DND-41 (cell line): ENCODE measurements at regions not wholly inside any gene's neighbourhood (a gene's known extent, or its start where the extent isn't known, plus 50 kb on each side); places are given as distances from the start of the nearest gene placed in this dataset.

Experiments used
- ATAC-seq: fragments of 200-7000 bp; cut with Tn5 transposase; 3 replicates; pipeline ENCODE4 v1.9.1; 2021; ENCODE audit warnings: low read depth; ENCODE audit not compliant: insufficient read depth
- DNase-seq: peaks from one replicate; pipeline ENCODE4 v3.0.0-alpha.2; 2020
- H2AFZ ChIP-seq: 2 replicates; pipeline ENCODE4 v1.6.0; 2012; ENCODE audit warnings: low read depth, low read length
- H3K27ac ChIP-seq: 2 replicates; pipeline ENCODE4 v1.5.1; 2012; ENCODE audit warnings: low read length, inconsistent platforms
- H3K27me3 ChIP-seq: fragments of 200-600 bp; sonication (generic); 2 replicates; pipeline ENCODE4 v1.6.0; 2012; ENCODE audit warnings: low read length, mild to moderate bottlenecking, inconsistent platforms; ENCODE audit not compliant: insufficient read depth, poor library complexity
- H3K36me3 ChIP-seq: 2 replicates; pipeline ENCODE4 v1.5.1; 2012; ENCODE audit warnings: low read length, inconsistent platforms; ENCODE audit not compliant: insufficient read depth
- H3K4me1 ChIP-seq: 2 replicates; pipeline ENCODE4 v1.5.1; 2012; ENCODE audit warnings: mild to moderate bottlenecking, low read length; ENCODE audit not compliant: insufficient read depth
- H3K4me2 ChIP-seq: 2 replicates; pipeline ENCODE4 v1.6.0; 2012; ENCODE audit warnings: mild to moderate bottlenecking, moderate library complexity, low read length, inconsistent platforms; ENCODE audit not compliant: insufficient read depth
- H3K4me3 ChIP-seq, 2 experiments: fragments of 200-600 bp in 1 of 2; shearing (Covaris generic) in 1 of 2; 2 replicates each; pipeline ENCODE4 v1.5.1; 2012 to 2016; ENCODE audit warnings: inconsistent platforms in 2 of 2, low read length in 2 of 2, mild to moderate bottlenecking in 2 of 2, low read depth in 1 of 2, moderate library complexity in 1 of 2
- H3K79me2 ChIP-seq: 2 replicates; pipeline ENCODE4 v1.6.0; 2012; ENCODE audit warnings: low read length, inconsistent platforms; ENCODE audit not compliant: insufficient read depth
- H3K9ac ChIP-seq: 2 replicates; pipeline ENCODE4 v1.6.0; 2012; ENCODE audit warnings: low read depth, mild to moderate bottlenecking, inconsistent platforms, low read length, moderate library complexity
- H3K9me3 ChIP-seq: 2 replicates; pipeline ENCODE4 v1.5.1; 2012; ENCODE audit warnings: low read length, moderate library complexity, mild to moderate bottlenecking, inconsistent platforms; ENCODE audit not compliant: insufficient read depth, severe bottlenecking
- H4K20me1 ChIP-seq: 2 replicates; pipeline ENCODE4 v1.6.0; 2012; ENCODE audit warnings: low read length; ENCODE audit not compliant: insufficient read depth
- CTCF ChIP-seq: IDR thresholded peaks from 2 replicates; pipeline ENCODE4 v1.5.1; 2012; ENCODE audit warnings: borderline replicate concordance, low read length, moderate library complexity, mild to moderate bottlenecking; ENCODE audit not compliant: poor library complexity, severe bottlenecking; ENCODE audit errors: extremely low read depth
- EZH2 ChIP-seq: IDR thresholded peaks from 3 replicates; pipeline ENCODE4 v1.6.1; 2012; ENCODE audit warnings: borderline replicate concordance, low read depth, mild to moderate bottlenecking, moderate library complexity, low read length, inconsistent platforms; ENCODE audit not compliant: severe bottlenecking

GRCh38 chr10:62627983-62628382 lies 176.5 kb upstream of the ADO start:
- Histone ChIP-seq H3K4me1 (no peaks in the 10 kb centered on the region), H3K27ac (no peak overlapping the region), H3K27me3 (no peaks in the 10 kb centered on the region), H3K79me2 (no peaks in the 10 kb centered on the region), H3K9me3 (no peaks in the 10 kb centered on the region), H3K9ac (no peak overlapping the region), H3K4me3 (no peak overlapping the region), H2AFZ (no peak overlapping the region), H3K36me3 (no peaks in the 10 kb centered on the region), H4K20me1 (no peaks in the 10 kb centered on the region), H3K4me2 (no peak overlapping the region)
- no peak for DNase-seq
- ATAC-seq, result no peak
- TF ChIP-seq CTCF (no peak), EZH2 (no peak)

GRCh38 chr10:62631241-62631640 lies 173.3 kb upstream of the ADO start:
- Histone ChIP-seq H3K4me3 (no peak overlapping the region), H3K4me2 (no peak overlapping the region), H3K4me1 (no peaks in the 10 kb centered on the region), H3K9ac (no peak overlapping the region), H3K36me3 (no peaks in the 10 kb centered on the region), H4K20me1 (no peaks in the 10 kb centered on the region), H2AFZ (no peak overlapping the region), H3K27ac (no peak overlapping the region), H3K9me3 (no peaks in the 10 kb centered on the region), H3K79me2 (no peaks in the 10 kb centered on the region), H3K27me3 (no peaks in the 10 kb centered on the region)
- TF ChIP-seq CTCF (no peak), EZH2 (no peak)
- DNase-seq (no peak), ATAC-seq (no peak)

- no peak overlapping the region for H3K4me2 ChIP-seq
- H2AFZ ChIP-seq, result no peak overlapping the region
- no peaks in the 10 kb centered on the region for H3K36me3 ChIP-seq
- no peak overlapping the region for H3K9ac ChIP-seq
- no peaks in the 10 kb centered on the region for H3K27me3 ChIP-seq
- no peak overlapping the region for H3K27ac ChIP-seq
- H3K9me3 ChIP-seq, result no peaks in the 10 kb centered on the region
- H4K20me1 ChIP-seq, result no peaks in the 10 kb centered on the region
- DNase-seq, result no peak
- TF ChIP-seq CTCF (no peak), EZH2 (no peak)
- ATAC-seq, result no peak
- no peaks in the 10 kb centered on the region; the same call in 1 of the 2 replicates for H3K4me1 ChIP-seq
- no peak overlapping the region for H3K4me3 ChIP-seq
- no peaks in the 10 kb centered on the region for H3K79me2 ChIP-seq
These were observed 172.3 kb upstream of the ADO start for GRCh38 chr10:62632071-62632809.
